Rectal smooth muscle tissue (tissue), 1 donor: ENCODE measurements at regions not wholly inside any gene's neighbourhood (a gene's known extent, or its start where the extent isn't known, plus 50 kb on each side); places are given as distances from the start of the nearest gene placed in this dataset.

ENCODE experiments used
- H3K27ac ChIP-seq: one replicate; pipeline ENCODE4 v1.7.0; 2013; ENCODE audit warnings: low read depth, low read length, inconsistent platforms
- H3K27me3 ChIP-seq: one replicate; pipeline ENCODE4 v1.7.0; 2013; ENCODE audit warnings: low read length; ENCODE audit not compliant: control insufficient read depth, insufficient read depth
- H3K36me3 ChIP-seq: one replicate; pipeline ENCODE4 v1.7.0; 2013; ENCODE audit warnings: low read length; ENCODE audit not compliant: control insufficient read depth, insufficient read depth
- H3K4me1 ChIP-seq: one replicate; pipeline ENCODE4 v1.7.0; 2013; ENCODE audit warnings: low read length; ENCODE audit not compliant: control insufficient read depth, insufficient read depth
- H3K4me3 ChIP-seq: one replicate; pipeline ENCODE4 v1.7.0; 2013; ENCODE audit warnings: low read length
- H3K9ac ChIP-seq: one replicate; pipeline ENCODE4 v1.7.0; 2013; ENCODE audit warnings: low read length

GRCh38 chrX:39211501-39211900 is 410.2 kb downstream of the MID1IP1 start:
- Histone ChIP-seq H3K9ac (no peak overlapping the region), H3K27ac (no peak overlapping the region), H3K27me3 (no peaks in the 10 kb centered on the region), H3K36me3 (no peaks in the 10 kb centered on the region), H3K4me3 (no peak overlapping the region), H3K4me1 (no peaks in the 10 kb centered on the region)

- Histone ChIP-seq H3K27me3 (no peaks in the 10 kb centered on the region), H3K27ac (no peak overlapping the region), H3K4me1 (no peaks in the 10 kb centered on the region), H3K9ac (no peak overlapping the region), H3K36me3 (no peaks in the 10 kb centered on the region), H3K4me3 (no peak overlapping the region)
Measured at GRCh38 chrX:39212456-39212855, 411.2 kb downstream of the MID1IP1 start.

GRCh38 chrX:39214387-39215126 is 413.3 kb downstream of the MID1IP1 start:
- Histone ChIP-seq H3K36me3 (no peaks in the 10 kb centered on the region), H3K27ac (no peak overlapping the region), H3K4me1 (no peaks in the 10 kb centered on the region), H3K27me3 (no peaks in the 10 kb centered on the region), H3K9ac (no peak overlapping the region), H3K4me3 (no peak overlapping the region)

- Histone ChIP-seq H3K9ac (no peak overlapping the region), H3K4me1 (no peaks in the 10 kb centered on the region), H3K27me3 (no peaks in the 10 kb centered on the region), H3K4me3 (no peak overlapping the region), H3K27ac (no peak overlapping the region), H3K36me3 (no peaks in the 10 kb centered on the region)
Measured at GRCh38 chrX:39220952-39221351, 419.7 kb downstream of the MID1IP1 start.

GRCh38 chrX:39222346-39223113 is 421.3 kb downstream of the MID1IP1 start:
- Histone ChIP-seq H3K9ac (no peak overlapping the region), H3K36me3 (no peaks in the 10 kb centered on the region), H3K4me3 (no peak overlapping the region), H3K27me3 (no peaks in the 10 kb centered on the region), H3K4me1 (no peaks in the 10 kb centered on the region), H3K27ac (no peak overlapping the region)

GRCh38 chrX:39226251-39226650 is 425.0 kb downstream of the MID1IP1 start:
- Histone ChIP-seq H3K27me3 (no peaks in the 10 kb centered on the region), H3K4me3 (no peak overlapping the region), H3K27ac (no peak overlapping the region), H3K4me1 (no peaks in the 10 kb centered on the region), H3K9ac (no peak overlapping the region), H3K36me3 (no peaks in the 10 kb centered on the region)

GRCh38 chrX:39227371-39227770 is 426.1 kb downstream of the MID1IP1 start:
- no peaks in the 10 kb centered on the region for H3K27me3 ChIP-seq
- no peak overlapping the region for H3K27ac ChIP-seq
- H3K4me1 ChIP-seq: no peaks in the 10 kb centered on the region
- H3K36me3 ChIP-seq: no peaks in the 10 kb centered on the region
- no peak overlapping the region for H3K4me3 ChIP-seq
- no peak overlapping the region for H3K9ac ChIP-seq

GRCh38 chrX:39238006-39238405 is 436.7 kb downstream of the MID1IP1 start:
- no peak overlapping the region for H3K4me3 ChIP-seq

GRCh38 chrX:39242187-39242586 is 440.9 kb downstream of the MID1IP1 start:
- Histone ChIP-seq H3K36me3 (no peaks in the 10 kb centered on the region), H3K4me3 (no peak overlapping the region), H3K27me3 (no peaks in the 10 kb centered on the region), H3K27ac (no peak overlapping the region), H3K4me1 (no peaks in the 10 kb centered on the region), H3K9ac (no peak overlapping the region)

More at GRCh38 chrX:39238006-39238405, 436.7 kb downstream of the MID1IP1 start:
- Histone ChIP-seq H3K9ac (no peak overlapping the region), H3K27ac (no peak overlapping the region), H3K36me3 (no peaks in the 10 kb centered on the region), H3K4me1 (no peaks in the 10 kb centered on the region), H3K27me3 (no peaks in the 10 kb centered on the region)

- Histone ChIP-seq H3K9ac (no peak overlapping the region), H3K27ac (no peak overlapping the region), H3K4me1 (no peaks in the 10 kb centered on the region), H3K36me3 (no peaks in the 10 kb centered on the region), H3K4me3 (no peak overlapping the region), H3K27me3 (no peaks in the 10 kb centered on the region)
Measured at GRCh38 chrX:39244147-39244546, 442.9 kb downstream of the MID1IP1 start.

GRCh38 chrX:39245024-39245423 is 443.8 kb downstream of the MID1IP1 start:
- Histone ChIP-seq H3K27me3 (no peaks in the 10 kb centered on the region), H3K36me3 (no peaks in the 10 kb centered on the region), H3K9ac (no peak overlapping the region), H3K4me1 (no peaks in the 10 kb centered on the region), H3K27ac (no peak overlapping the region), H3K4me3 (no peak overlapping the region)

GRCh38 chrX:39247536-39247935 is 446.3 kb downstream of the MID1IP1 start:
- no peak overlapping the region for H3K9ac ChIP-seq
- no peaks in the 10 kb centered on the region for H3K27me3 ChIP-seq
- H3K27ac ChIP-seq: no peak overlapping the region

GRCh38 chrX:39248330-39248729 is 447.1 kb downstream of the MID1IP1 start:
- Histone ChIP-seq H3K4me3 (no peak overlapping the region), H3K27me3 (no peaks in the 10 kb centered on the region), H3K4me1 (no peaks in the 10 kb centered on the region), H3K27ac (no peak overlapping the region), H3K36me3 (no peaks in the 10 kb centered on the region), H3K9ac (no peak overlapping the region)

More at GRCh38 chrX:39247536-39247935, 446.3 kb downstream of the MID1IP1 start:
- Histone ChIP-seq H3K4me3 (no peak overlapping the region), H3K4me1 (no peaks in the 10 kb centered on the region), H3K36me3 (no peaks in the 10 kb centered on the region)
